GM19438 (cell line): ENCODE measurements at regions not wholly inside any gene's neighbourhood (a gene's known extent, or its start where the extent isn't known, plus 50 kb on each side); places are given as distances from the start of the nearest gene placed in this dataset.

Source experiments
- ATAC-seq: cut with Tn5 transposase; IDR thresholded peaks from one replicate; pipeline ENCODE4 v1.9.1; 2021; ENCODE audit warnings: low read depth; ENCODE audit not compliant: unreplicated experiment

GRCh38 chr10:58968389-58968755 lies 208.1 kb upstream of the PHYHIPL start:
- ATAC-seq: no peak

GRCh38 chr10:58969576-58969975 lies 206.9 kb upstream of the PHYHIPL start:
- no peak for ATAC-seq

- ATAC-seq: no peak
These were observed 206.1 kb upstream of the PHYHIPL start for GRCh38 chr10:58970160-58970915.

GRCh38 chr10:58971211-58971610 lies 205.2 kb upstream of the PHYHIPL start:
- no peak for ATAC-seq

GRCh38 chr10:58971796-58972491 lies 204.5 kb upstream of the PHYHIPL start:
- ATAC-seq: no peak

- ATAC-seq: no peak
These were observed 203.7 kb upstream of the PHYHIPL start for GRCh38 chr10:58972576-58973234.

GRCh38 chr10:58973235-58973595 lies 203.2 kb upstream of the PHYHIPL start:
- no peak for ATAC-seq

GRCh38 chr10:58976254-58976653 lies 200.2 kb upstream of the PHYHIPL start:
- ATAC-seq: no peak

GRCh38 chr10:58979711-58980110 lies 196.7 kb upstream of the PHYHIPL start:
- no peak for ATAC-seq

GRCh38 chr10:58980826-58981415 lies 195.5 kb upstream of the PHYHIPL start:
- ATAC-seq: no peak

GRCh38 chr10:58981846-58982245 lies 194.6 kb upstream of the PHYHIPL start:
- no peak for ATAC-seq

GRCh38 chr10:58982470-58983239 lies 193.8 kb upstream of the PHYHIPL start:
- ATAC-seq: no peak

GRCh38 chr10:58985216-58985615 lies 191.2 kb upstream of the PHYHIPL start:
- no peak for ATAC-seq

GRCh38 chr10:58989486-58990039 lies 186.9 kb upstream of the PHYHIPL start:
- ATAC-seq: no peak

- ATAC-seq: no peak
These were observed 185.8 kb upstream of the PHYHIPL start for GRCh38 chr10:58990693-58991092.

- ATAC-seq: no peak
These were observed 184.6 kb upstream of the PHYHIPL start for GRCh38 chr10:58991856-58992255.

GRCh38 chr10:58992830-58993460 lies 183.5 kb upstream of the PHYHIPL start:
- ATAC-seq: no peak

GRCh38 chr10:58993480-58994221 lies 182.8 kb upstream of the PHYHIPL start:
- peak; percentile 78 for ATAC-seq
